ENCODE measurements at regions not wholly inside any gene's neighbourhood (a gene's known extent, or its start where the extent isn't known, plus 50 kb on each side); places are given as distances from the start of the nearest gene placed in this dataset.

DNA sequence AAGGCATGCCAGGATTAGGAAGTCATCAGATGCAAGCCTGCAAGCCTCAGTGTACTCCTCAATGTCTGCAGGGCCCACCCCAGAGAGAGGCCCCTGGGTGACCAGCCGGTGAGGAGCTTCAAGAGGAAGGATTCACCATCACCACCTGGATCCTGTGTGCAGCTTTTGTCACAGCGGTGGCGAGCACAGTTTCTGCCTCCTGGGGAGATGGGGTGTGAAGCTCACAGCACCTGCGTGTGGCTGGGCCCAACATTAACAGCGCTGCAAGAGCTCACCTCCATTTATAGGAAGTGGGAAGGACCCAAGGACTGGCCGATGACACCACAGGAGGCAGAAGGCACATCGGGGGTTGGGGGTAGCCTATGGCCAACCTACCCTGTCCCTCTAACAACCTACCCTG, 235.3 kb downstream of the CTTN start:
- TF ChIP-seq, protein P1, sequence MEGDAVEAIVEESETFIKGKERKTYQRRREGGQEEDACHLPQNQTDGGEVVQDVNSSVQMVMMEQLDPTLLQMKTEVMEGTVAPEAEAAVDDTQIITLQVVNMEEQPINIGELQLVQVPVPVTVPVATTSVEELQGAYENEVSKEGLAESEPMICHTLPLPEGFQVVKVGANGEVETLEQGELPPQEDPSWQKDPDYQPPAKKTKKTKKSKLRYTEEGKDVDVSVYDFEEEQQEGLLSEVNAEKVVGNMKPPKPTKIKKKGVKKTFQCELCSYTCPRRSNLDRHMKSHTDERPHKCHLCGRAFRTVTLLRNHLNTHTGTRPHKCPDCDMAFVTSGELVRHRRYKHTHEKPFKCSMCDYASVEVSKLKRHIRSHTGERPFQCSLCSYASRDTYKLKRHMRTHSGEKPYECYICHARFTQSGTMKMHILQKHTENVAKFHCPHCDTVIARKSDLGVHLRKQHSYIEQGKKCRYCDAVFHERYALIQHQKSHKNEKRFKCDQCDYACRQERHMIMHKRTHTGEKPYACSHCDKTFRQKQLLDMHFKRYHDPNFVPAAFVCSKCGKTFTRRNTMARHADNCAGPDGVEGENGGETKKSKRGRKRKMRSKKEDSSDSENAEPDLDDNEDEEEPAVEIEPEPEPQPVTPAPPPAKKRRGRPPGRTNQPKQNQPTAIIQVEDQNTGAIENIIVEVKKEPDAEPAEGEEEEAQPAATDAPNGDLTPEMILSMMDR (IDR thresholded peaks at IDR 0.05; ENCODE audit: low read depth, low read length, missing input control), result no peak
- no peak for TF ChIP-seq TAF1 (conservative IDR thresholded peaks at IDR 0.05)
- no peak for TF ChIP-seq RXRA (IDR thresholded peaks at IDR 0.05)
- no peak for TF ChIP-seq GABPA (IDR thresholded peaks at IDR 0.05 in 1 of 2, conservative IDR thresholded peaks at IDR 0.05 in 1 of 2)

Data from liver (tissue), 3 donors.